ENCODE measurements at regions not wholly inside any gene's neighbourhood (a gene's known extent, or its start where the extent isn't known, plus 50 kb on each side); places are given as distances from the start of the nearest gene placed in this dataset.

DNA sequence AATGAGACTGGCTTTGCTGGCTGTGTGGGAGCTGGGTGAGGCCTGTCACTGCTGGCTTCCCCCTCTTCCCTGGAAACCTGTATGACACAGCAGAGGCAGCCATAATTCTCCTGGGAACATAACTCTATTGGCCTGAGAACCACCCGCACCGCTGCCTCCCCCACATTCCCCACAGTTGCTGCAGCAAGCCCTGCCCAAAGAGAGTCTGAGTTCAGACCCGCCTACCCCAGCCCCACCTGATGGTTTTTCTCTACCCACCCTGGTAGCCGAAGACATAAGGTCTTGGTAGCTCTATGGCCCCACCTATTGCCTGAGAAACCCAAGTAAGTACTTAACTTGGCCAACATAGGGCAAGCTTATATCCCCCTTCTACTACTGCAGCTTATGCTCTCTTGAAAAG is 174.8 kb downstream of the C11orf91 start:
- TF ChIP-seq POLR2A (IDR thresholded peaks at IDR 0.05) (no peak), CTCF (IDR thresholded peaks at IDR 0.05) (no peak)

Data from uterus (tissue), 2 donors.